NCI-H2107 treated with DMSO at 0.1 percent for 48 hours (cell line): ENCODE measurements at regions not wholly inside any gene's neighbourhood (a gene's known extent, or its start where the extent isn't known, plus 50 kb on each side); places are given as distances from the start of the nearest gene placed in this dataset.
"Not testable (repeated sequence)": the region's sequence is repeated elsewhere in the genome, so short reads cannot be mapped to it uniquely, and the experiment has no call there.

Experiments
- DNase-seq: peaks from one replicate; lab custom pipeline; 2025; ENCODE audit not compliant: unreplicated experiment; lab: John Stamatoyannopoulos, UW

DNA sequence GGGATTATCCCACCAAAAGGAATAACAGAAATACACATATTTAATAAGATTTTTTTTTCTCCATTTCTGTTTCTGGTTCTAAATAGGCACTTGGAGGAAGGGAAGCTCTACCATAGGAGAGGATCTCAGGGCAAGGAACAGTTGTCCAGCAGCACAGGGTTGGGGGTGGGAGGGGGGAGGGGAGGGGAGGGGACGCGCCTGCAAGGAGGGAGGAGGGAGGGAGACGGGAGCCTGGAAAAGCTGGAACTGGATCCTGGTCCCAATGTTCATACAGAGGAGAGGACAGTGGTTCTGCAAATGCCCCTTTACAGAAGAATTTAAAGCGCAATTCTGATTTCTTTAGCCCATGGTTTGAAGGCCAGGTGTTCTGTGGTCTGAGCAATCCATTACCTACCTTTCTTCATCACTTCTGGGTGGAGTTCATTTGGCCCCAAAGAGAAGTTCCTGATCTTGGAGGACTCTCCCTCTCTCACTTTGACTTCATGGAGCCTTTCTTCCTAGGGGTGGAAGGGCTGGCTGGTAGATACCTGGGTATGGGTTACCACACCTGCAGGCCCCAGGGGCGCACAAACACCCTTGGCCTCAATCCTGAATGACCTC lies 348.9 kb upstream of the NCAM1 start:
- no peak for DNase-seq

GRCh38 chr11:112613051-112613972 lies 347.9 kb upstream of the NCAM1 start:
- DNase-seq = peak; percentile 45

DNA sequence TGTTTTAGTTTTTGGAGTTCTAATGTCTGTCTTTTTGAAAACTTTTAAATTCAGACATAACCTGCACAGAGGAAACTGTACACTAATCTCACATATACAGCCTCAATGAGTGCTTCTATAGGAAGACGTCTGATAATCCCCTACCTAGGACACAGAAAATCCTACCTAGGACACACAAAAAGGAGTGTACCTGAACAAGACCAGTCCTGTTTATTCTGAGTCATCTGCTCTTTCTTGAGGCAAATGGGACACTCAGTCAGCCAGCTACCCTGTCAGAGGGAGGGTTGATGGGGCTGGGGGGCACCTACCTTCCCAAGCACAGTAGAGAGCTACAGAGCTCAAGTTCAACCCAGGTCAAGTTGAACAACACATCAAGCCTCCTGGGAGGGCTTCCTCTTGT lies 346.6 kb upstream of the NCAM1 start:
- DNase-seq = no peak

DNA sequence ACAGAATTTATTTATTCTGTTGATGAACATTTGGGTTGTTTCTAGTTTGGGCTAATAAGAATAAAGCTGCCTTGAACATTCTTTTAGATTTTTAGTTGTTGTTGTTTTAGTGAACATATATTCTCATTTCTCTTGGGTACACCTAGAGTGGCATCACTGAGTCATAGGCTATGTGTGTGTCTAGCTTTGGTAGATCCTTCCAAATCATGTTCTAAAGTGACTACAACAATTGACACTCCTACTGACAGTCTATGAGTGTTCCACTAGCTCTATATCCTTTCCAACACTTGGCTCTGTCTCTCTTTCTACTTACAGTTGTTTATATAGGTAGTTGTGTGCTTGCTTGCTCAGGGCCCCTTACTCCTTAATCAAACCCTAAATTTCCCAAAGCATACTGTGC lies 346.0 kb upstream of the NCAM1 start:
- DNase-seq = no peak

- no peak for DNase-seq
Observed at GRCh38 chr11:112615891-112616290, 345.3 kb upstream of the NCAM1 start.

DNA sequence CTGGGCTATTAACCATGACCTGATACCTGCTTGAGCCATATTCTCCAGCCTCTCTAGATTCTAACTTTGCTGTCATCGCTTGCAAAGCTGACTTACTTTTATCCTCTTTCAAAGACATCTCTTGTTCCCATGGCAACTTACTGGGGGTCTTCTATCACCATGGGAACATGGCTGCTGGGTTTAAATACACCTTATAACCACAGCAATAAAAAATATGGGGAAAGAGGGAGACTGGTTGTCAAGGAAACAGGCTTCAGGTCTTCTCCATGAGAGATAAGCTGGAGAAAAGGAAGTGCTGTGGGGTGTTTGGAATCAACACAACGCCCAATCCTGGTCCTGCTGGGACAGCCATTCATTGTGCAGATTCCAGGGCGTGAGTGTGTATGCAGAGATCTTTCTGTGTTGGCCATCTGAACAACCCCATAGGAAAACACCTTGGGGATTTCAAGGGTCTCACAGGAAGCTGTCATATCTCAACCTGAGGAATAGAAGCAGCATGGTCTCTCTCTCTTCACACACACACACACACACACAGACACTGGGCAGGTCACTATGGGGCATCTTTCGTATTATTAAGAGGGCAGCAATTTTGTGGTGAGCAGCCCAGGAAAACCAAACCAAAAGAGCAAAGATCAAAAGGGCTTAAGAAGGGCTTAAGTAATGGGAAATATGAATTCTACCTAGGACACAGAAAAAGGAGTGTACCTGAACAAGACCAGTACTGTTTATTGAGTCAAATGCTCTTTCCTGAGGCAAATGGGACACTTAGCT lies 344.7 kb upstream of the NCAM1 start:
- DNase-seq = no peak

DNA sequence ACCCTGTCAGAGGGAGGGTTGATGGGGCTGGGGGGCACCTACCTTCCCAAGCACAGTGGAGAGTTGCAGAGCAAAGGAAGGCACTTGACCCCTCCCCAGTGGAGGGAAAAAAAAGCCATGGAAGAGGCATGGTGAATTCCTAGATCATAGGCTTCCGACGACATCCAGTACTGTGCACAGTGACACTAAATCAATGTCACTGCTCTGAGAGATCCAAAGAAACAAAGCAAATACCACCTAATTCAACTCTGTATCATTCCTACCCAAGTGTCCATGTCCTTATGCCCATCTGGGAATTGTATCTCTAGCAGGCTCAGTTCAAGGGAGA lies 344.2 kb upstream of the NCAM1 start:
- DNase-seq = no peak

GRCh38 chr11:112617977-112618826 lies 343.0 kb upstream of the NCAM1 start:
- no peak for DNase-seq

DNA sequence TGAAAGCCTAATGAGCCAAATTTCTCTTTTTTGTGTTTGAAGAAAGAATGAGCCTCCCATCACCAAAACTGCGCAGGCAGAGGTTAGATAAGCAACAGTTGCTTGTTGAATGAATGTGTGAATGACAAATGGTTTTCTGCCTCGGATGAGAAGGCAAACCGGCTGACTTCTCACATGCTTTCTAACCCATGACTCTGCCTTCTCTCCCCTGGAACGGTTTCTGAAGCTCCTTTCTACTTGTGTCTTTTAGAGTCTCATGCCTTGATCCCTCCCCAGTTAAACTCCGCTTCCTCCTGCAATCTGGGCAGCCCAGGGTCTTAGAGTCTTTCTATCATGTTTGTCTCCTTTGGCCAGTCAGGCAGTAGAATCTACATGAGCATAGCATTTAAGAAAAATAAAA lies 342.1 kb upstream of the NCAM1 start:
- DNase-seq = no peak

DNA sequence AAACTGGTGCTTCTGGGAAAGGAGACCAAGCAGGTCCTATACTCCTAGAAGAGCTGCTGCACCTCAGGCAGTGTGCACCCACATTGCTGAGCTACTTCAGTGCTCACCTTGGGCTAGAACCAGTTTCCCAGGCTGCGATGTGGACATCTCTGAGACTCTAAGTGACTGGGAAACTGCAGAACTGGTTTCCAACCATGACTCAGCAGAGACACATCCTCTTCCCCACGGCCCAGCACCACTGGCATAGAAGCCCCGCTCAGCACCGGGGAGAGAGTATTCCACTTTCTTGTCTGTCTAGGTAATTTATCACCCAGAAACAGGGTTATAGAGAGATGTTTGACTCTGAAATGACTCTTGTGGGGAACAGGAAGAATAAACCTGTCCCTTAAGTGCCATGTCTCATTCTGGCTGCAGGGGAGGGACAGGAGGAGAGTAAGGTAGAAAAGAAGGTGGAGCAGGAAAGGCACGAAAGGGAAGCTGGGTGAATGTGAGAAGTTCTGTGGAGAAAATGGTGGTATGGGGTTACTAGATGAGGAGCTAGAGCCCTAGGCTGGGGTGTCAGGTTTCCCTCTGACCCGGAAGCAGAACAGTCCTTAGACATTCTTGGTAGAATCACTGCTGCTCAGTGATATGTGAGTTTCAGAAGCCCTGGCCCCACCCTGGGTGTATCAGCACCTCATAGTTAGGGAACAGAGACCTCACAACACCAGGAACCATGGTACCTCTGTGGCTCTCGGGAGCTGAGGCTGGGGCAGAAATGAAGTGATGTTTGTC lies 340.4 kb upstream of the NCAM1 start:
- no peak for DNase-seq

GRCh38 chr11:112623057-112623456 lies 338.2 kb upstream of the NCAM1 start:
- no peak for DNase-seq

DNA sequence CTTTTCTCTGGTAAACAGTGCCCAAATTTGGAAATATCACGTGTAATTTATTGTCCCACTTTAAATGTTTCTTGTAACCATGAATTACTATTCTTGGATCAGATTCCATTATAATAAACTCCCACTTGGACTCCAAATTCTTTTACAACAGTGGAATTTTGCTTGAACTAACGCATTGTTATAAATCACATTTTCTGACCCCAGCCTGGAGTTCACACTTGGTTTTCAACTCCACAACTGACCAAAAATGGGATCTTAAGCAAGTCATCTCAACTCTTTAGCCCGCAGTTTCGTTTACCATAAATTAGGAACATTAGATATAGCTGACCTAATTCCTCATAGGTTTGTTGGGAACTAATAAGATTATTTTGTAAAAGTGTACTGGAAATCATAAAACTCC lies 336.8 kb upstream of the NCAM1 start:
- DNase-seq = no peak

GRCh38 chr11:112624971-112625370 lies 336.2 kb upstream of the NCAM1 start:
- not testable (repeated sequence) for DNase-seq

- no peak for DNase-seq
Observed at GRCh38 chr11:112625814-112626213, 335.4 kb upstream of the NCAM1 start.

- no peak for DNase-seq
Observed at GRCh38 chr11:112626731-112627130, 334.5 kb upstream of the NCAM1 start.

DNA sequence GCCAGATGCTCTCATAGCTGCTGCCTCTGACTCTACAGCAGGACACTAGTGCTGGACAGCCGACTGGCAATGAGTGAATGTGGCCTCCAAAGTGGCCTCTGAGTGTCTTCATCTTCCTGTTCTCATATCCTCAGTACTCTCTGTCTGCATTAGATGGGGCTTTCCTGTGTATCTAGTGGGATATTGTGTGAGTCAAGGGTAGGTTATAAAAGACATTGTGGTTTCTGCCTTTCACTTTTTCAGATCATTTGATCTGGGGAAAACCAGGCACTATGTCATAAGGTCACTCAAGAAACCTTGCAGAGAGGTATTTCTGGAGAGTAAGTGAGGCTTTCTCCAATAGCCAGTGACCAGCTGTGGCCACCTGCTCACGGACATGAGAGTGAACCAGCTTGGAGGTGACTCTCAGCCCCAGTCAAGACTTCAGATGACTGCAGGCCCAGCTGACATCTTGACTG lies 333.6 kb upstream of the NCAM1 start:
- no peak for DNase-seq

- DNase-seq = no peak
Observed at GRCh38 chr11:112628676-112629075, 332.5 kb upstream of the NCAM1 start.

GRCh38 chr11:112630496-112630895 lies 330.7 kb upstream of the NCAM1 start:
- no peak for DNase-seq

- DNase-seq = no peak
Observed at GRCh38 chr11:112631333-112631732, 329.9 kb upstream of the NCAM1 start.

DNA sequence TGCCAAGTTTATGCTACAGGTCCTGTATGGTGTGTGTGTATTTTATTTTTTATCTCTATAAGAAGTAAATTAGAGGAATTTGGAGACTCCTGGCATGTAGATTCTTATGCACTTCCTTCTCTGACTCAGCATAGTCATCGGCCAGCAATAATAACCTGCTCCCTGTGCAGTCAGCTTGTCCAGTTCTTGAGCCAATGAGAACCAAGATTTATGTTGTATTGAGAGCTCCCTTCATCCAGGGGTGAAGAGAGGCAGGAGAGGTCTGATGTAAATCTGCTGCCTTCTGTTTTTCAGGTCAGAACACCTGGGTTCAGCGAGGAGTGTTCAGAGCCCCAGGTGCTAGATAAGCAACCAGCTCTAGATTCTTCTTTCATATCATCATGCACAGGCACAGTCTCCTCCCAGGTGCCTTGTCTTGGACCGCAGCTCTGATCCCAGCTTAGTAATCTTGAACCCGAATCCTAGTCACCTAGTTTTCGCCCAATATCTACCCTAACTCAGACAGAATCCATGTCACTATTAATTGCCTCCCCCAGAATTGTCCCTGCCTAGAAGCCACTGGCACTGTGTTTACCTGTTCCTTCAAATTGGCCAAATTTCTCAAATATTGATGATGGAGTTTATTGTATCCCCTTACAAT lies 328.2 kb upstream of the NCAM1 start:
- no peak for DNase-seq
